ENCODE measurements at regions not wholly inside any gene's neighbourhood (a gene's known extent, or its start where the extent isn't known, plus 50 kb on each side); places are given as distances from the start of the nearest gene placed in this dataset.
A peak's percentile ranks its signal among the peaks of the same experiment; 100 is the strongest.

- DNase-seq = no peak
Measured at GRCh38 chr5:4662756-4663155, 477.4 kb upstream of the ADAMTS16 start.

DNA sequence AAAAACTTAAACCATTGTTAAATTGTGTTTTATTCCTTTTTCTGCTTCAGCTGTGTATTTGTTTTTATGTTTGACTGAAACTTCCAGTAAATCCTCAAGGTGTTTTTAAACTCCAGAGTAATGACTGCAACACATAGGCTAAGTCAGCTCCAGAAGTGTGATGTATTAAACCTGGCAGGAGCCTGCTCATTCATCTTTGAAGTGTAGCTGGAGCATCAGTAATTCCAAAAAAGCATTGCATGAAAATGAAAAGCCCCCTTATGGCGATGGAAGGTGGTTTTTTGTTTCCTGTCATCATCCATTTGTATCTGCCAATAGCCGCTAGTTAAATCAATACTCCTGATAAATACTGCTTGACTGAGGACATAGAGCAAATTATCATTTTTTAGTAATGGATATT is 474.2 kb upstream of the ADAMTS16 start:
- no peak for DNase-seq

DNA sequence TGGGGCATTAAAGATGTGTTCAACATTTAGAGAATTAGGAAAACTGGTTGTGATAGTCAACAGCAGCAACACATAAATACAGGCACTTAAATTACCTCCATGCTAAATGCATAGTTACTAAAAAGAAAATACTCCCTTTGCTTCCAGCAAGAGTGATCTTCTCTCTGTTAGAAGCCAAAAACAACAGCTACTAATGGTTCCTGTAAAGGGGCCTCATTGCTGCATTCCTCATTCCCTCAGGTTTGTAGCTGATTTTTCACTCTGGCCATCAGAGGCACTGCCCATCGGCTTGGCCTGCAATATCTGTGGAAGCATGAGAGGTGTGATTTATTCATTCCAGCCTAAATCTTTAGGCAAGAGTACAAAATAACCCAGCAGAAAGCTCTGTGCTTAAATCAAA is 466.0 kb upstream of the ADAMTS16 start:
- DNase-seq = no peak

DNA sequence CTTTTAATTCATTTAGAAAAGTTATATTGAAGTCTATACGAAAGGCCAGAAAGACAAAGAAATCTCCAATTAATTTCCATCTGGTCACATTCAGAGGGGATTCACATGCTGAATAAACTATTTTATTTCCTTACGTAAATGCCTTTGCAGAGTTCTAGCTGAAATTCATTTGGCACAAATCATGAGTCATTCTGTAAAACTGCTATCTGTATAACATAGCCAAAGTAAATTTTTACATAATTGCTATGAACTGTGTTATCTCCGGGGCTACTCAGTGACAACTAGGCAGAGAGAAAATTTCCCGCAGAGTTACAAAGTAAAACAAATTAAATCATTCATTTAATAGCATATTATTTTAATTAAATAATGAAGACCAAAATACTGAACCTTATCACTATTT is 463.2 kb upstream of the ADAMTS16 start:
- no peak for DNase-seq

DNA sequence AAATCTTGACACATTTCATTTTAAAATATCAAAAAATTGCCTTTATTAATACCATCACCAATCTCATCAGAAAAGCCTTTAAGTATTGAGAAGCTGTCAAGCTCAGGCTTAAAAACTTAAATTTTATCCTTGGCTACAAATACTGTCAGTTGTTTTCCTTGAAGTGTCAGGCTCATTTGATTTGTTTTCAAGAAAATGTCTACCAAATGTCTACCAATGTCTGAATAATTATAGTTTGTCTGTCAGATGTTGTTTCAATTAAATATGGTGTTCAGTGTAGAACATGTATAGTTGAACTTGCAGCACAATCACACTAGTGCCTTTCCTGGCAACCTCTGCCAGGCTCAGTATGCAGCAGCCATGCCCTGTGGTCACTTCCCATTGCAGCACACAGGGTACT is 455.2 kb upstream of the ADAMTS16 start:
- DNase-seq = no peak

GRCh38 chr5:4698596-4698995 is 441.5 kb upstream of the ADAMTS16 start:
- DNase-seq = no peak

DNA sequence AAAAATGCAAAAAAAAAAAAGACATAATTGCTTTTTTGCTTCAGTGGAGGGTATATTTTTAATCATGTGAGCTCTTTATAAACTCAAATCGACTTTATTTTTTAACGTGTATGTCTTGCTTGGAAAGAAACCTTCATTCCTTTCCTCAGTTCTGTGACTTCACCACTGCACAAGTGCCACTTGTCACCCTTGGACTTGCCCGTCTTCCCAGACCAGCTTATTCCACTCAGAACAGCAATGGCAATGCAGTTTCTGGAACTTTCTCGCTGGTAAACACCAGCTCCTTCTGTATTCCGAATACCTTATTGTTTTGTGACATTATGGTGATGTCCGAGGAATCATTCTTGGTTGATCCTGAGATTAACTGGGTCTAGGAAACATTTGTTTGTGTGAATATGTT is 440.5 kb upstream of the ADAMTS16 start:
- no peak for DNase-seq

DNA sequence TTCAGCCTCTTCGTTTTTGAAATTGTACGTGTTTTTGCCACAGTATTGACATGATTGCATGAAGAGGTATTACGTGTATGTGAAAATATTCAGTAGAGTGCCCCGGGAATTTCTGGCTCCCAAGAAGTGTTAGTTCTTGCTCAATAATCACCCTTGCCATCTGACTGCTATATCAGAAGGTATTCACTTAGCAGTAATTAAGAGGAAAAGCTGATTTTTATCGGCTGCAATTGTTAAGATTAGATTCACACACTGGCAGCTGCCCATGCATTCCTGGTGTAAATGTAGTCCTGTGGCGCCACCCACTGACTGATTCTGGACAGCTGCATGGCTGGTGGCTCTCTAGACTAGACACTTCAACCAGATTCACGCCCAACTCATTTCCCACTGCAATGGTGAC is 440.1 kb upstream of the ADAMTS16 start:
- peak; percentile 10 to 85 (median 64) for DNase-seq

DNA sequence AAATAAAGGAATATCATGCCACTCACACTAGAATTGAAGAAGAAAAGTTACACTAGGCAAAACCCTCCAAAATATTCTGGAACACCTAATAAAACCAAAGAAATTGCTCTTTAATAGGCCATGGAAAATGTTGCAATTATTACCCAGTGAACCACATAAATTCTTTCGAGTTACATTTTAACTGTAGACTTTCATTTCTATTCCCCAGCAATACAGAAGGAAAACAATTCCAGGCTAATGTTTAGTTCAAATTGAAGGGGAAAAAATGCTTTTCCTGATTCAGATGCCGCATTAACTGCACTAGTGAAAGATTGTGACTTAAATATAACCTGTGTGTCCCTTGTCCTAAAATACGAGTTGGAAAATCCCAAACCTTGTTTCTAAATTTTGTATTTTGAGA is 439.3 kb upstream of the ADAMTS16 start:
- no peak for DNase-seq

- DNase-seq = no peak
Measured at GRCh38 chr5:4703931-4704458, 436.1 kb upstream of the ADAMTS16 start.

GRCh38 chr5:4704951-4705350 is 435.2 kb upstream of the ADAMTS16 start:
- DNase-seq = no peak

- no peak for DNase-seq
Measured at GRCh38 chr5:4716781-4717180, 423.3 kb upstream of the ADAMTS16 start.

- no peak for DNase-seq
Measured at GRCh38 chr5:4717446-4717845, 422.7 kb upstream of the ADAMTS16 start.

- no peak for DNase-seq
Measured at GRCh38 chr5:4720831-4721230, 419.3 kb upstream of the ADAMTS16 start.

DNA sequence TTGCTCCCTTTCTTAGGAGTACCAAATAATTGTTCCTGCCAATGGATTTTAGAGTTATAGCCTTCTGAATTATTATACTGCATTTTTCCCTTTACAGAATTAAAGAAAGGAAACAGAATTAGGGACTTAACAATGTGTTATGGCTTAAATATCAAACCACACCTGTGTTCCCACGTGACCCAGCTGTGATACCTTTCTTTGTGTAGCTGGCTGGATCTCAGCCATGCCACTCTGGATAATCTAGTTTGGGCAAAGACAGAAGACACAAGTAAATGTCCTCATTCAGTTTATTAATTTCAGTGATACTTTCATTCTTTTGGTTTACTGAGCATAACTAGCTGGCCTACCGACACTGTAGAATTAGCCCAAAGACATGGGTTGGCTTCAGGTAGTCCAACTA is 417.2 kb upstream of the ADAMTS16 start:
- no peak for DNase-seq

DNA sequence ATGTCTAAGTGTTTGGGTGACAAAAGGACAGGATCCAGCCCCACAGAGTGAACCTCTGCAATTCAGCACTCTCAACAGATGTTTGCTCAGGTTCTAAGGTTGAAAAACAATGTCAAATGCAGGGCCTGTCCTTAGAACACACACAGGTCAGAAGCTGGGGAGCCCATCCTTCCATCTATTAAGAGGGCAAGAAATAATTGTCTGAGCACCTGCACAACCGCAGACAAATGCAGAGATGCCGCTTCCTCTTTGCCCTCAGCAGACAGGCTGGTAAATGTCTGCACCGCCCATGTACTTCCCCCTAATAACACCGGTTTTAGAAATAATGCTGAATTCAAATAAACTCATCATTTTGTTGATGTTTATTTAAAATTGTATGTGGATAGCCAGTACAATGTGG is 414.5 kb upstream of the ADAMTS16 start:
- DNase-seq = no peak

- no peak for DNase-seq
Measured at GRCh38 chr5:4730279-4730678, 409.9 kb upstream of the ADAMTS16 start.

- DNase-seq = no peak
Measured at GRCh38 chr5:4734348-4734747, 405.8 kb upstream of the ADAMTS16 start.

DNA sequence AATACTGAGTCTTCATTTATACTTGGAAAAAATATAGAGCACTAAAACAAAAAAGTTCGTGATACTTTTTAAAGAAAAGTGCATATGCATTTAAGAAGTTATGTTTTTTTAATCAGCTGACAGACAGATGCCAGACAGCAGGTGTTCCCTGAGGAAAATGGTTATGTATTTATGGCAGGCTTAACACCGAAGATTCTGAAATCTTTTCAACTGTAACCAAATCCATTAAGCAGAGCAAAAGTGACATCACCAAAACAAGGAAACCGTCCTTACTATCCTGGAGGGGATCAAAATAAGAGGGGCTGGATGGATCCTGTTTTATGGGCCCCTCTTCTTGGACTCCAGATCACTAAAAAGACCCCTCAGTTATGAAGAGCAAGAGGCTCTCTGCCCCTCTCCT is 404.9 kb upstream of the ADAMTS16 start:
- peak in 1 of 3 experiments; percentile 2 for DNase-seq

- peak in 1 of 3 experiments; percentile 62 for DNase-seq
Measured at GRCh38 chr5:4737868-4738267, 402.3 kb upstream of the ADAMTS16 start.

DNA sequence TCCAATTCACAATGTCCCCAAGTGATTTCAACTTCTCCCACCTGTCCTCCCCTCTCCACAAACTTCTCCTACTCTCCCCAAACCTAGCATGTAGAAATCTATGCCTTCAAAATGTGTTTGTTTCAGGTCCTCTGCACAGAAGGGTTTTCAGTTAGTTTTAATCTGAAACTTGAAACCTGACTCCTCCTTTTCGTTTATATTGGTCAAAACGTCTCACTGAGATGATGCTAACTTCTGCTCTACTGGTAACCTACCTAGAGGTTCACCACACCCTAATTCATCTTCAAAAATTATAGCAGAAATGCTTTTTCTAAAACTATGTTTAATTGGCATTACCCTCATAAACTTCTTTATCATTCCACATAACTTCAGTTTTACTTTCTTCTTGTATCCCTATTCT is 401.8 kb upstream of the ADAMTS16 start:
- DNase-seq = no peak

DNA sequence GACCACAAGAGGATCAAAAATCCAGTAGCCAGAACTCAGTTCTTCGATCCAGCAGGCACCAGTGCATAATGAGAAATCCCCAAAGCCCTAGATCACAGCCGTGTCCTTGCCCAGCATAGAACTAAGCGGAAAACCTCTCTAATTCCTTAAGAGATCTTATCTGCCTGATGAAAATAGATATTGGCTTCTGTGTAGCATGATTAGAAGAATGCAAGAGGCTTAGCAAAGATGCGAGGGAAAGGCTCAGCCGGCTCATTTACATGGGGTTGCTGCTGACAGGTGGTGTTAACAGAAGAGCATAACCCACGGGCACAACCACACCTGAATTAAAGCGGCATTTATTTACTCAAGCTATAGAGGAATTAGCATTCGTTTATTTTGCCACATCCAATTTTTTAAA is 400.0 kb upstream of the ADAMTS16 start:
- DNase-seq = peak in 1 of 3 experiments; percentile 1

DNA sequence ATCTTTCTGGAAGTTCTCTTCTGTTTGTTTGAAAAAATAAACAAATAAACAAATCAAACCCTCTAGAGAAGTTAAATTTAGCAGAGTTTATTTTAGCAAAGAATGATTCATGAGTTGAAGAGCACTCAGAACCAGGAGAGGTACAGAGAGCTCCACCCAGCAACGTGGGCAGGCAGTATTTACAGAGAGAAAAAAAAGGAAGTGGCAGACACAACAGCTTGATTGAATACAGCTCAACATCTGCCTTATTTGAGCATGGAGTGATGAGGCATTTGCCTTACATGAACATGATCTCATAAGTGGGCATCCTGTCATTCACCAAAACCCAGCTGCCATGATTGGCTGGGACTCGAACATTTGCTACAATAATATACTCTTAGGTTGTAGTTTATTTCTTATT is 381.6 kb upstream of the ADAMTS16 start:
- peak in 1 of 3 experiments; percentile 67 for DNase-seq

DNA sequence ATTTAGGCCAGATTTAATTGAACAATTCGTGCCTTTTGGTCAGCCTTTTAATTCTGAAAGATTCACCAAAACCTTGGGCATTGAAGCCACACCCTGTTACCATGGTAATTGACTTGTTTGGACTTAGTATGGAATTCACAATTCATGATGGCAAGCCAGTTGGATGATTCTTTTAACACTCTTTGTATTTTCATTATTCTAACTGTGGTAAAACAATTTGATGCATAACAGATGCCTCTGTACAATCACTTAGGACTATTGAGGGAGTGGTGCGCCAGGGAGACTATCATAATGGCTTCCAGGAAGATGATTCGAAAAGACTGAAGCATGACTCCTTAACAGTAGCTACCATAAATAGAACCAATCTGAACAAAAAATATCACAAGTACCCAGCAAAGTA is 381.1 kb upstream of the ADAMTS16 start:
- DNase-seq = peak in 1 of 3 experiments; percentile 43

DNA sequence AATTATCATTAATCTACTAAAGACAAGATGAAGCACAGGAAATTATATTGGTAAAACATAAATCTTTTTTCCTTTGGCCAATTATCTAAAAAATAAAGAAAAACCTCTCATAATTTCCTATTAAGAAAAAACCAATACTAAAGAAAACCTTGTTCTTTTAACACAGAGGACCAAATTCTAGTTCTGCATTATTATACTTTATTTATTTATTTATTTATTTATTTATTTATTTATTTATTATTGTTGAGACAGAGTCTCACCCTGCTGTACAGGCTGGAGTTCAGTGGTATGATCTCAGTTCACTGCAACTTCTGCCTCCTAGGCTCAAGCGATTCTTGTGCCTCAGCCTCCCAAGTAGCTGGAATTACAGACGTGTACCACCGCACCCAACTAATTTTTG is 377.8 kb upstream of the ADAMTS16 start:
- no peak for DNase-seq

DNA sequence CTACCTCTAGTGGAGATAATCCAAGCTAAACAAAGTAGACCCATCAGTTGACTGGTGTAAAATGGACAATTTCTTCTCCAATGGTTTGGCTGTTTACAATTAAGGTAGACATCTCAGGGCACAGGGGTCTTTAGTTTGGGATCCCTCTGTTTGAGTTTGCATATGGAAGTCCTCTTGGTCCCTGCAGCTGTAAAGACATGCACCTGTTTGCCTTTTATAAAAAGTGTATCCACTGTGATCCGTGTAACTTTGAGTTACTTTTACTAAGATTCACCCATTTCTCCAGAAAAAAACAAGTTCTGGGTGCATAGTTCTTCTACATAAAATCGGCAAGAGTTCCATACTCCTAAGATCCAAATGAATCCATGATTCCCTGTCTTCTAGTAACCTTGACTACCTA is 374.7 kb upstream of the ADAMTS16 start:
- no peak for DNase-seq

Data from NCI-H1417 (cell line).